DOHH2 (cell line): ENCODE measurements at regions not wholly inside any gene's neighbourhood (a gene's known extent, or its start where the extent isn't known, plus 50 kb on each side); places are given as distances from the start of the nearest gene placed in this dataset.

Source experiments
- H3F3A ChIP-seq: fragments of 200-600 bp; sonication (generic), shearing (Covaris generic); 2 replicates; pipeline ENCODE4 v1.6.0; 2016; ENCODE audit warnings: antibody characterized with exemption, mild to moderate bottlenecking; ENCODE audit not compliant: control insufficient read depth, insufficient read depth
- H3K27ac ChIP-seq: fragments of 200-600 bp; sonication (generic); 2 replicates; pipeline ENCODE4 v1.5.1; 2014; ENCODE audit warnings: low read depth, mild to moderate bottlenecking, low read length, moderate library complexity
- H3K27me3 ChIP-seq: fragments of 200-600 bp; sonication (generic); 2 replicates; pipeline ENCODE4 v1.6.1; 2014; ENCODE audit warnings: mild to moderate bottlenecking, low read length, mixed read lengths; ENCODE audit not compliant: control insufficient read depth
- H3K36me3 ChIP-seq: fragments of 200-600 bp; sonication (generic); 2 replicates; pipeline ENCODE4 v1.6.1; 2014; ENCODE audit warnings: mild to moderate bottlenecking, low read length, moderate library complexity, mixed read lengths; ENCODE audit not compliant: control insufficient read depth
- H3K4me1 ChIP-seq: fragments of 200-600 bp; sonication (generic); 2 replicates; pipeline ENCODE4 v1.6.1; 2014; ENCODE audit warnings: mild to moderate bottlenecking, low read length, mixed read lengths; ENCODE audit not compliant: control insufficient read depth
- H3K4me2 ChIP-seq: fragments of 200-600 bp; sonication (generic); 2 replicates; pipeline ENCODE4 v1.6.0; 2014; ENCODE audit warnings: mild to moderate bottlenecking, low read length, moderate library complexity
- H3K4me3 ChIP-seq: fragments of 200-600 bp; sonication (generic); 2 replicates; pipeline ENCODE4 v1.5.1; 2014; ENCODE audit warnings: mild to moderate bottlenecking, low read length, mixed read lengths
- H3K79me2 ChIP-seq: fragments of 200-600 bp; sonication (generic); 2 replicates; pipeline ENCODE4 v1.6.1; 2014; ENCODE audit warnings: mild to moderate bottlenecking, low read length, mixed read lengths; ENCODE audit not compliant: control insufficient read depth
- H3K9me2 ChIP-seq: fragments of 200-600 bp; sonication (generic); replicated peaks from 2 replicates; pipeline ENCODE4 v1.6.1; 2014; ENCODE audit warnings: mild to moderate bottlenecking, low read length, mixed read lengths; ENCODE audit not compliant: control insufficient read depth
- H3K9me3 ChIP-seq: fragments of 200-600 bp; sonication (generic); 2 replicates; pipeline ENCODE4 v1.6.1; 2014; ENCODE audit warnings: antibody characterized with exemption, low read length, mixed read lengths; ENCODE audit not compliant: control insufficient read depth, insufficient read depth
- H4K20me1 ChIP-seq: fragments of 200-600 bp; sonication (generic); 2 replicates; pipeline ENCODE4 v1.6.0; 2014; ENCODE audit warnings: low read depth, mild to moderate bottlenecking, antibody characterized with exemption, low read length, moderate library complexity; ENCODE audit not compliant: control insufficient read depth, insufficient read depth
- EZH2phosphoT487 ChIP-seq: fragments of 200-600 bp; sonication (generic); IDR thresholded peaks from 2 replicates; pipeline ENCODE4 v1.6.1; 2017; ENCODE audit warnings: borderline replicate concordance, mild to moderate bottlenecking, antibody characterized with exemption, low read length, moderate library complexity, mixed read lengths
- TF ChIP-seq, protein P1 (sequence below): fragments of 200-600 bp; sonication (generic); IDR thresholded peaks from one replicate; pipeline ENCODE4 v1.5.1; 2014; ENCODE audit warnings: antibody characterized with exemption, mild to moderate bottlenecking, low read depth, low read length; ENCODE audit not compliant: poor library complexity, severe bottlenecking

DNA sequence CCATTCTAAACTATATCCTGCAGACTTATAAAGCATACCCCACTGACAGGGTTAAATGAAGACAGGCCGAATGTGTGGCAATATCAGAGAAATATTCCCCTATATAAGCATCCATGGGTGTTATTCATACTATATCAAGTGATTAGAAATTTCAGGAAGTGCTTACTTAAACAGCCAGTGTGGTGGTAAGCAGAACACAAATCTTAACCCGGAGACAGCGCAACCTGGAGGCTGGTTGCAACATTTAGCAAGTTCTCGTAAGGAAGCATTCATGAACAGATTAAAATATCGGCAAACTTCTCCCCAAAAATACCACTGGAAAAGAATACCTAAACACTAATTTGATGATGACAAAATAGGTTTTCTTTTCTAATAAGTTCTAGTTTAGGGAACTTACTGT lies 261.2 kb downstream of the CBLL2 start:
- Histone ChIP-seq H3K27ac (no peak overlapping the region), H3F3A (no peaks in the 10 kb centered on the region)

DNA sequence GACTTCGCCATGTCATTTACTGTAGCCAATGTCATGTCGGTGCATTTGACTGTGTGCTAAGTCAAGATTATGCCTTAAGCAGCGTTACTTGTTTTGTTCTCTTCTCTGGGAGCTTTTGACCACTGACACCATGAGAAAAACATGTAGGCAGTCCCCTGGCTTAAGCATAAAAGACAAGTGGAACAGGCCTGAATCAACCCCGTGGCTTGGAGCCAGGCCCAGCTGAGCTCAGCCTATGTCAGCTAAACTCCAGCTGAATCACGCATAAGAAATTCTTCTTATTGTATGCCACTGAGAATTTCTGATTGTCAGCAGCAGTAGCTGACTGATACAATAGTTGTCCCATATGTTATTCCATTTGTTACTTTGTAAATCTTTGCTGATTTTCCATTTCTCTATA lies 261.9 kb downstream of the CBLL2 start:
- H3K4me2 ChIP-seq = no peak overlapping the region
- H3F3A ChIP-seq = no peaks in the 10 kb centered on the region
- no peaks in the 10 kb centered on the region for H3K36me3 ChIP-seq
- no peaks in the 10 kb centered on the region for H3K9me2 ChIP-seq
- H3K9me3 ChIP-seq = no peaks in the 10 kb centered on the region
- H3K27me3 ChIP-seq = no peaks in the 10 kb centered on the region
- no peaks in the 10 kb centered on the region for H3K79me2 ChIP-seq
- no peak overlapping the region for H3K27ac ChIP-seq
- H3K4me1 ChIP-seq = no peaks in the 10 kb centered on the region
- no peaks in the 10 kb centered on the region for H4K20me1 ChIP-seq
- H3K4me3 ChIP-seq = no peak overlapping the region
- TF ChIP-seq, protein P1, sequence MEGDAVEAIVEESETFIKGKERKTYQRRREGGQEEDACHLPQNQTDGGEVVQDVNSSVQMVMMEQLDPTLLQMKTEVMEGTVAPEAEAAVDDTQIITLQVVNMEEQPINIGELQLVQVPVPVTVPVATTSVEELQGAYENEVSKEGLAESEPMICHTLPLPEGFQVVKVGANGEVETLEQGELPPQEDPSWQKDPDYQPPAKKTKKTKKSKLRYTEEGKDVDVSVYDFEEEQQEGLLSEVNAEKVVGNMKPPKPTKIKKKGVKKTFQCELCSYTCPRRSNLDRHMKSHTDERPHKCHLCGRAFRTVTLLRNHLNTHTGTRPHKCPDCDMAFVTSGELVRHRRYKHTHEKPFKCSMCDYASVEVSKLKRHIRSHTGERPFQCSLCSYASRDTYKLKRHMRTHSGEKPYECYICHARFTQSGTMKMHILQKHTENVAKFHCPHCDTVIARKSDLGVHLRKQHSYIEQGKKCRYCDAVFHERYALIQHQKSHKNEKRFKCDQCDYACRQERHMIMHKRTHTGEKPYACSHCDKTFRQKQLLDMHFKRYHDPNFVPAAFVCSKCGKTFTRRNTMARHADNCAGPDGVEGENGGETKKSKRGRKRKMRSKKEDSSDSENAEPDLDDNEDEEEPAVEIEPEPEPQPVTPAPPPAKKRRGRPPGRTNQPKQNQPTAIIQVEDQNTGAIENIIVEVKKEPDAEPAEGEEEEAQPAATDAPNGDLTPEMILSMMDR = no peak
- TF ChIP-seq EZH2phosphoT487 = no peak

More for the DNA sequence above, 261.2 kb downstream of the CBLL2 start:
- Histone ChIP-seq H3K4me1 (no peaks in the 10 kb centered on the region), H3K79me2 (no peaks in the 10 kb centered on the region), H3K9me3 (no peaks in the 10 kb centered on the region), H3K9me2 (no peaks in the 10 kb centered on the region), H3K4me3 (no peak overlapping the region), H3K27me3 (no peaks in the 10 kb centered on the region), H3K36me3 (no peaks in the 10 kb centered on the region), H3K4me2 (no peak overlapping the region), H4K20me1 (no peaks in the 10 kb centered on the region)
- TF ChIP-seq, protein P1 = peak; percentile 11
- TF ChIP-seq EZH2phosphoT487 = no peak

GRCh38 chrX:22536746-22537304 lies 264.1 kb downstream of the CBLL2 start:
- no peaks in the 10 kb centered on the region for H3K36me3 ChIP-seq
- H3K9me2 ChIP-seq = no peaks in the 10 kb centered on the region
- H3K27me3 ChIP-seq = no peaks in the 10 kb centered on the region
- no peaks in the 10 kb centered on the region for H3K9me3 ChIP-seq
- no peak overlapping the region for H3K4me2 ChIP-seq
- no peak for TF ChIP-seq EZH2phosphoT487
- TF ChIP-seq, protein P1 = no peak
- H4K20me1 ChIP-seq = no peaks in the 10 kb centered on the region
- H3K4me1 ChIP-seq = no peaks in the 10 kb centered on the region
- H3K4me3 ChIP-seq = no peak overlapping the region
- H3K79me2 ChIP-seq = no peaks in the 10 kb centered on the region
- no peak overlapping the region for H3K27ac ChIP-seq
- H3F3A ChIP-seq = no peaks in the 10 kb centered on the region

DNA sequence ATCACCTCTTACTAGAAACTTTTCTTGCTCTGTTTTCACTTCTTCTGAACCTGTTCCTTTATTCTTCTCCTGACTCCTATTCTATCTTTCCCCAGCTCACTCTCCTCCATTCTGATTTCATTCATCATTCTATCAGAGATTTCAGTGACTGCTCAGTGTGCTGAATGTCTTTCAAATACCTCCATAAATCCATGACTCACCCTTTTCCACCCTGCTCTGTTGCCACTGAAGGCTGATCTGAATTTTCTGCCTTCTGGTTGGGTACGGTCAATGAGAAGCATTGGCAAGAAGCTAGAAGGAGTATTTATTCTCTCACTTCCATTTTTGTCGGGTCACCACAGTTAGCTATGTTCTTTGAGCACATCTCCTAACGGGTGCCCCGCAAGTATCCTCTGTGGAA lies 265.9 kb downstream of the CBLL2 start:
- TF ChIP-seq, protein P1 = no peak
- TF ChIP-seq EZH2phosphoT487 = no peak
- Histone ChIP-seq H3K4me3 (no peak overlapping the region), H3K27me3 (no peaks in the 10 kb centered on the region), H3F3A (no peaks in the 10 kb centered on the region), H4K20me1 (no peaks in the 10 kb centered on the region), H3K27ac (no peak overlapping the region), H3K79me2 (no peaks in the 10 kb centered on the region), H3K4me1 (no peaks in the 10 kb centered on the region), H3K9me3 (no peaks in the 10 kb centered on the region), H3K4me2 (no peak overlapping the region), H3K9me2 (no peaks in the 10 kb centered on the region), H3K36me3 (no peaks in the 10 kb centered on the region)
